Suppressor macrophage treated with lipopolysaccharide for 4 hours (primary cell): ENCODE measurements at regions not wholly inside any gene's neighbourhood (a gene's known extent, or its start where the extent isn't known, plus 50 kb on each side); places are given as distances from the start of the nearest gene placed in this dataset.
"Not testable (repeated sequence)": the region's sequence is repeated elsewhere in the genome, so short reads cannot be mapped to it uniquely, and the experiment has no call there.

Experiments used
- DNase-seq: peaks from one replicate; pipeline ENCODE4 v3.0.0-alpha.2; 2020

GRCh38 chr2:176885661-176886060, 326.9 kb upstream of the HNRNPA3 start:
- no peak for DNase-seq

- DNase-seq, result no peak
Observed at GRCh38 chr2:176891105-176891504, 321.5 kb upstream of the HNRNPA3 start.

GRCh38 chr2:176891857-176892256, 320.7 kb upstream of the HNRNPA3 start:
- DNase-seq, result no peak

DNA sequence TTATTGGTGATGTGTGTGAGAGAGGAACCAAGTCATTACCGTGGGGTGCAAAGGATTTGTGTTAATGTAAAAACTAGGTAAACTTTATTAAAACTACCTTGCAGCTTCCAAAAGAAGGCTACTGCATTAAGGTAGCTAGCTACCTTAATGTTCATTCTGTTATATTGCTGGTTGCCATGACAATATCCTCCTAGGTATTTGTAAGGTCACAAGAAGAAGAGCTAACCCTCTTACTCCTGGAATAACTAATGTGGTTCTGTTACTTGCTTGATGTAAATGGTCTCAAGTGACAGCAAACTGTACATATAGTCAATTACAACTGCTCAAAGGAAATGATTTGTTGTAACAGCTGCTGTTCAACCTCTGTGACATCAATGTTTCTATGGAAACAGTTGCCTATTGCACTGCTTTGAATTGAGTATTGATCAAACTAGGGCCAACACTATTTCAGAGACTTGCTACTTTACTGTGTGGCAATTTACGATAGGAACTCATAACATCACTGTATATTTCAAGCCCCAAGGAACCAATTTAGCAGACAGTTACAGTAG, 319.8 kb upstream of the HNRNPA3 start:
- no peak for DNase-seq

GRCh38 chr2:176895158-176895557, 317.4 kb upstream of the HNRNPA3 start:
- DNase-seq, result no peak

- DNase-seq, result no peak
Observed at GRCh38 chr2:176902454-176902853, 310.1 kb upstream of the HNRNPA3 start.

- DNase-seq, result not testable (repeated sequence)
Observed at GRCh38 chr2:176904053-176904452, 308.5 kb upstream of the HNRNPA3 start.

- DNase-seq, result no peak
Observed at GRCh38 chr2:176907341-176907740, 305.3 kb upstream of the HNRNPA3 start.

- no peak for DNase-seq
Observed at GRCh38 chr2:176910828-176911227, 301.8 kb upstream of the HNRNPA3 start.

GRCh38 chr2:176913955-176914354, 298.6 kb upstream of the HNRNPA3 start:
- no peak for DNase-seq

DNA sequence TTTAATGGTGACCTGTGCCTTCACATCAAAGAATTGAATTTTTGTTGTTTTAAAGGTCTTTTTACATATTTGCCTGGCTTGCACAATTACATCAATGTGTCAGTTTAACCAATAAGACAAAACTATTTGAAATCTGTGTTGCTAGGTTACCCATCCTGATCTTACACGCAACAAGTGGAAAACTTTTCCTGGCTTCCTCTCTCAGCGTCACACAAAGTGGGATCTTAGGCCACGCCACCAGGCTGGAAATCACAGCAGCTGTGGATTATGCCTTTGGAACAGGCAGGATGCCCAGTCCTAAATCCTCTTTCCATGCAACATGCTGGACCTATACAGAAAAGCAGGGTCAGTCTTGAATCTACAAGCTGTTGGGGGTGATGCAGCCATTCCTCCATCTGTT, 298.2 kb upstream of the HNRNPA3 start:
- DNase-seq, result no peak

- DNase-seq, result not testable (repeated sequence)
Observed at GRCh38 chr2:176922545-176922944, 290.0 kb upstream of the HNRNPA3 start.

DNA sequence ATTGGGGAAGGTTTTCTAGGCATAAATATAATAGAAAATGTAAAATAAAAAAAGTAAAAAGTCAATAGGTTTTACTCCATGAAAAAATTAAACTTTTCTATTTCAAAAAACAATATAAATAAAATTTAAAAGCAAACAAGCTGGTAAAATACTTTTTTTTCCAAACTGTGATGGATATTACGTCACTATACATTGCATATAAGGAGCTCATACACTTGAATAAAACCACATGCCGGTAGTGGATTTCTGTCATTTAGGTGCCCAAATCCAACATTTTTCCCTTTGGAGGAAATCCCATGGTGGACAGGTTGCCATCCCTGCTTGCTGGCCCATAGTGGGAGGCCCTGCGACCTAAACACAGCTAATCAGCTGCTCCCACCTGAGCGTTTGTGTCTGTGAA, 289.4 kb upstream of the HNRNPA3 start:
- DNase-seq, result no peak

- no peak for DNase-seq
Observed at GRCh38 chr2:176924909-176925534, 287.6 kb upstream of the HNRNPA3 start.

- DNase-seq, result no peak
Observed at GRCh38 chr2:176926453-176926852, 286.1 kb upstream of the HNRNPA3 start.

DNA sequence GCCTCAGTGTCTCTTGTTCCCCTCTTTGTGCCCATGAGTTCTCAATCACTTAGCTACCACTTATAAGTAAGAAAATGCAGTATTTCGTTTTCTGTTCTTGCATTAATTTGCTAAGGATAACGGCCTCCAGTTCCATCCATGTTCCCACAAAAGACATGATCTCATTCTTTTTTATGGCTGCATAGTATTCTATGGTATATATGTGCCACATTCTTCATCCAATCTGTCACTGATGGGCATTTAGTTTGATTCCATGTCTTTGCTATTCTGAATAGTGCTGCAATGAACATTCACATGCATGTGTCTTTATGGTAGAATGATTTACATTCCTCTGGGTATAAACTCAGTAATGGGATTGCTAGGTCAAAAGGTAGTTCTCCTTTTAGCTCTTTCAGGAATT, 283.2 kb upstream of the HNRNPA3 start:
- not testable (repeated sequence) for DNase-seq

GRCh38 chr2:176931588-176932563, 280.7 kb upstream of the HNRNPA3 start:
- DNase-seq, result no peak

GRCh38 chr2:176934131-176934530, 278.5 kb upstream of the HNRNPA3 start:
- no peak for DNase-seq

- DNase-seq, result no peak
Observed at GRCh38 chr2:176934869-176935415, 277.7 kb upstream of the HNRNPA3 start.

- DNase-seq, result peak; percentile 12
Observed at GRCh38 chr2:176935543-176936102, 277.0 kb upstream of the HNRNPA3 start.

- DNase-seq, result peak; percentile 7
Observed at GRCh38 chr2:176936410-176936809, 276.2 kb upstream of the HNRNPA3 start.

- no peak for DNase-seq
Observed at GRCh38 chr2:176944998-176945397, 267.6 kb upstream of the HNRNPA3 start.

- no peak for DNase-seq
Observed at GRCh38 chr2:176947754-176948153, 264.8 kb upstream of the HNRNPA3 start.
